ENCODE measurements at regions not wholly inside any gene's neighbourhood (a gene's known extent, or its start where the extent isn't known, plus 50 kb on each side); places are given as distances from the start of the nearest gene placed in this dataset.

- H3K4me1 ChIP-seq (ENCODE audit: control insufficient read depth in 3 of 3, insufficient read depth in 2 of 3, low read depth in 1 of 3, low read length in 2 of 3), result peaks cover 0 to 20% (median 0%) of the 10 kb centered on the region in 3 donors
- H3K27me3 ChIP-seq (ENCODE audit: control insufficient read depth in 3 of 3, insufficient read depth in 3 of 3, low read length in 3 of 3), result no peaks in the 10 kb centered on the region
- H3K27ac ChIP-seq (ENCODE audit: low read depth in 1 of 3, low read length in 2 of 3), result peak overlapping the region in 1 of 3 donors; percentile 14
- DNase-seq (peak; percentile 43 to 93), FAIRE-seq (no peak)
- H3K9me3 ChIP-seq (ENCODE audit: control insufficient read depth in 2 of 2, insufficient read depth in 1 of 2, low read depth in 1 of 2, low read length in 1 of 2), result no peaks in the 10 kb centered on the region
- H3K4me3 ChIP-seq (ENCODE audit: low read depth in 1 of 3, low read length in 3 of 3), result no peak overlapping the region
- H3K36me3 ChIP-seq (ENCODE audit: control insufficient read depth in 3 of 3, insufficient read depth in 2 of 3, low read depth in 1 of 3, low read length in 3 of 3), result no peaks in the 10 kb centered on the region
- 24 to 43% (median 27%) methylated on average over 24 of the region's 24 CpGs for WGBS, 3 donors
Observed at GRCh38 chr22:27632451-27633295, 168.9 kb downstream of the MN1 start.

- WGBS, 3 donors, result 30 to 62% (median 51%) methylated on average over 8 of the region's 8 CpGs
- FAIRE-seq (no peak), DNase-seq (peak in 1 of 2 donors; percentile 42)
- Histone ChIP-seq H3K9me3 (ENCODE audit: control insufficient read depth in 2 of 2, insufficient read depth in 1 of 2, low read depth in 1 of 2, low read length in 1 of 2) (no peaks in the 10 kb centered on the region), H3K4me1 (ENCODE audit: control insufficient read depth in 3 of 3, insufficient read depth in 2 of 3, low read depth in 1 of 3, low read length in 2 of 3) (peaks cover 0 to 20% (median 0%) of the 10 kb centered on the region in 3 donors), H3K4me3 (ENCODE audit: low read depth in 1 of 3, low read length in 3 of 3) (no peak overlapping the region), H3K27ac (ENCODE audit: low read depth in 1 of 3, low read length in 2 of 3) (peak overlapping the region in 1 of 3 donors; percentile 14), H3K27me3 (ENCODE audit: control insufficient read depth in 3 of 3, insufficient read depth in 3 of 3, low read length in 3 of 3) (no peaks in the 10 kb centered on the region), H3K36me3 (ENCODE audit: control insufficient read depth in 3 of 3, insufficient read depth in 2 of 3, low read depth in 1 of 3, low read length in 3 of 3) (no peaks in the 10 kb centered on the region)
Observed at GRCh38 chr22:27633296-27633871, 168.2 kb downstream of the MN1 start.

- Histone ChIP-seq H3K4me3 (ENCODE audit: low read depth in 1 of 3, low read length in 3 of 3) (no peak overlapping the region), H3K36me3 (ENCODE audit: control insufficient read depth in 3 of 3, insufficient read depth in 2 of 3, low read depth in 1 of 3, low read length in 3 of 3) (no peaks in the 10 kb centered on the region), H3K9me3 (ENCODE audit: control insufficient read depth in 2 of 2, insufficient read depth in 1 of 2, low read depth in 1 of 2, low read length in 1 of 2) (no peaks in the 10 kb centered on the region), H3K4me1 (ENCODE audit: control insufficient read depth in 3 of 3, insufficient read depth in 2 of 3, low read depth in 1 of 3, low read length in 2 of 3) (peaks cover 0 to 20% (median 0%) of the 10 kb centered on the region in 3 donors), H3K27ac (ENCODE audit: low read depth in 1 of 3, low read length in 2 of 3) (no peak overlapping the region), H3K27me3 (ENCODE audit: control insufficient read depth in 3 of 3, insufficient read depth in 3 of 3, low read length in 3 of 3) (no peaks in the 10 kb centered on the region)
- DNase-seq, result no peak
- 86 to 92% (median 87%) methylated on average over 17 of the region's 17 CpGs for WGBS, 3 donors
- no peak for FAIRE-seq
Observed at GRCh38 chr22:27634043-27634740, 167.4 kb downstream of the MN1 start.

- 77 to 80% (median 79%) methylated on average over 2 of the region's 2 CpGs for WGBS, 3 donors
- Histone ChIP-seq H3K27ac (ENCODE audit: low read depth in 1 of 3, low read length in 2 of 3) (no peak overlapping the region), H3K27me3 (ENCODE audit: control insufficient read depth in 3 of 3, insufficient read depth in 3 of 3, low read length in 3 of 3) (no peaks in the 10 kb centered on the region), H3K36me3 (ENCODE audit: control insufficient read depth in 3 of 3, insufficient read depth in 2 of 3, low read depth in 1 of 3, low read length in 3 of 3) (no peaks in the 10 kb centered on the region), H3K4me3 (ENCODE audit: low read depth in 1 of 3, low read length in 3 of 3) (no peak overlapping the region), H3K4me1 (ENCODE audit: control insufficient read depth in 3 of 3, insufficient read depth in 2 of 3, low read depth in 1 of 3, low read length in 2 of 3) (peaks cover 0 to 20% (median 0%) of the 10 kb centered on the region in 3 donors), H3K9me3 (ENCODE audit: control insufficient read depth in 2 of 2, insufficient read depth in 1 of 2, low read depth in 1 of 2, low read length in 1 of 2) (no peaks in the 10 kb centered on the region)
- DNase-seq (no peak), FAIRE-seq (no peak)
Observed at GRCh38 chr22:27635435-27635834, 166.1 kb downstream of the MN1 start.

GRCh38 chr22:27635852-27636251 is 165.7 kb downstream of the MN1 start:
- Histone ChIP-seq H3K9me3 (ENCODE audit: control insufficient read depth in 2 of 2, insufficient read depth in 1 of 2, low read depth in 1 of 2, low read length in 1 of 2) (no peaks in the 10 kb centered on the region), H3K4me1 (ENCODE audit: control insufficient read depth in 3 of 3, insufficient read depth in 2 of 3, low read depth in 1 of 3, low read length in 2 of 3) (peaks cover 0 to 20% (median 0%) of the 10 kb centered on the region in 3 donors), H3K27me3 (ENCODE audit: control insufficient read depth in 3 of 3, insufficient read depth in 3 of 3, low read length in 3 of 3) (no peaks in the 10 kb centered on the region), H3K27ac (ENCODE audit: low read depth in 1 of 3, low read length in 2 of 3) (no peak overlapping the region), H3K36me3 (ENCODE audit: control insufficient read depth in 3 of 3, insufficient read depth in 2 of 3, low read depth in 1 of 3, low read length in 3 of 3) (no peaks in the 10 kb centered on the region), H3K4me3 (ENCODE audit: low read depth in 1 of 3, low read length in 3 of 3) (no peak overlapping the region)
- FAIRE-seq, result no peak
- WGBS, 3 donors, result 85 to 89% (median 86%) methylated on average over 6 of the region's 6 CpGs
- DNase-seq, result no peak

GRCh38 chr22:27636716-27637508 is 164.6 kb downstream of the MN1 start:
- Histone ChIP-seq H3K36me3 (ENCODE audit: control insufficient read depth in 3 of 3, insufficient read depth in 2 of 3, low read depth in 1 of 3, low read length in 3 of 3) (no peaks in the 10 kb centered on the region), H3K4me1 (ENCODE audit: control insufficient read depth in 3 of 3, insufficient read depth in 2 of 3, low read depth in 1 of 3, low read length in 2 of 3) (peaks cover 0 to 25% (median 0%) of the 10 kb centered on the region in 3 donors), H3K4me3 (ENCODE audit: low read depth in 1 of 3, low read length in 3 of 3) (no peak overlapping the region), H3K27ac (ENCODE audit: low read depth in 1 of 3, low read length in 2 of 3) (no peak overlapping the region), H3K27me3 (ENCODE audit: control insufficient read depth in 3 of 3, insufficient read depth in 3 of 3, low read length in 3 of 3) (no peaks in the 10 kb centered on the region), H3K9me3 (ENCODE audit: control insufficient read depth in 2 of 2, insufficient read depth in 1 of 2, low read depth in 1 of 2, low read length in 1 of 2) (no peaks in the 10 kb centered on the region)
- FAIRE-seq (no peak), DNase-seq (no peak)
- WGBS, 3 donors, result 78 to 80% (median 80%) methylated on average over 9 to 10 of the region's 10 CpGs

GRCh38 chr22:27637604-27638003 is 164.0 kb downstream of the MN1 start:
- no peak overlapping the region for H3K27ac ChIP-seq (ENCODE audit: low read depth in 1 of 3, low read length in 2 of 3)
- no peaks in the 10 kb centered on the region for H3K36me3 ChIP-seq (ENCODE audit: control insufficient read depth in 3 of 3, insufficient read depth in 2 of 3, low read depth in 1 of 3, low read length in 3 of 3)
- no peak overlapping the region for H3K4me3 ChIP-seq (ENCODE audit: low read depth in 1 of 3, low read length in 3 of 3)
- 26 to 54% (median 36%) methylated on average over 3 of the region's 3 CpGs for WGBS, 3 donors
- DNase-seq, result no peak
- no peaks in the 10 kb centered on the region for H3K9me3 ChIP-seq (ENCODE audit: control insufficient read depth in 2 of 2, insufficient read depth in 1 of 2, low read depth in 1 of 2, low read length in 1 of 2)
- no peaks in the 10 kb centered on the region for H3K27me3 ChIP-seq (ENCODE audit: control insufficient read depth in 3 of 3, insufficient read depth in 3 of 3, low read length in 3 of 3)
- peaks cover 0 to 21% (median 0%) of the 10 kb centered on the region in 3 donors for H3K4me1 ChIP-seq (ENCODE audit: control insufficient read depth in 3 of 3, insufficient read depth in 2 of 3, low read depth in 1 of 3, low read length in 2 of 3)
- FAIRE-seq, result no peak
